ELF-1 (cell line): ENCODE measurements at regions not wholly inside any gene's neighbourhood (a gene's known extent, or its start where the extent isn't known, plus 50 kb on each side); places are given as distances from the start of the nearest gene placed in this dataset.
"Not testable (repeated sequence)": the region's sequence is repeated elsewhere in the genome, so short reads cannot be mapped to it uniquely, and the experiment has no call there.

Experiments
- DNase-seq: peaks from one replicate; pipeline ENCODE4 v3.0.0-alpha.2; 2016; ENCODE audit warnings: low read depth, low spot score

DNA sequence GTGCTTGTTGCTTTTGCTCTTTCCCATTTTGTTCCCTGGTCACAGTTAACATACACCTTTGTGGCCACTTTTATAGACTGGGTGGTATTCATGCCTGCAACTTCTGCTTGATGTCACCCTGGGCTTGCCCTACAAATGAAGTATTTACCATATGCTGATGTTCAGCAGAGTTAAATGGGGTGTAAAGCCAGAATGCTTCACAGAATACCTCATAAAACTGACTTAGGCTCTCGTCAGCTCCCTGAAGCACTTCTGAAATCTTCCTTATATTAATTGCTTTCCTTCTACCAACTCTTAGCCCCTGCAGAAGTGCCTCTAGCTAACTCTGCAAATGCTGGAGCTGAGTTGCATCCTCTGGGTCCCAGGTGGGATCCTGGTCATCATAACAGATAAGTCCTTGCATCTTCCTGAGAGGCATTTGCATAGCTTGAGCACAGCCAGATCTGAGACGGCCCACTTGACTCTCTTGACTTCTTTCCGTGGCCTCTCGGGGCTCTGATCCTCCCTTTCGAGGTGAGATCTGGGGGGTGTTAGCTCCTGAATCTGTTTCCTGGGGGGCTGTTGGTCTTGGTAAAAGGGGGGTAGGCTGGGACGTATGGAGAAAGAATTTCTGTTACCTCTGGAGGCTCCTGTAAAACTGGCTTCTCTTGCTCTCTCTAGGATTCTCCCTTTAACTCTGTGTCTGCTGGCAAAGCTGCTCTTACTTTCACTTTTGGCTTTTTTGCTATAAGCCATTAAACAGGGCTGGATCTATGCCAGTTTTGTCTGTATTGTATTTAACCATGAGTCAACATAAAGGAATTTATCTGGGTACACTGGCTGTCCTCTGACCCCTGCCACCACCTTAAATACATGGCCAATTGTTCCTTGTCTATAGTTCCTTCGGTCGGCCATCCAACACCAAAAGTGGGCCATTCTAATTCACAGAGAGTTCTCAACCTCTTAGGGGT lies 223.0 kb upstream of the SYNCRIP start:
- no peak for DNase-seq

GRCh38 chr6:85864453-85865401 lies 222.0 kb upstream of the SYNCRIP start:
- DNase-seq, result no peak

- DNase-seq, result no peak
Observed at GRCh38 chr6:85856235-85856634, 213.5 kb upstream of the SYNCRIP start.

DNA sequence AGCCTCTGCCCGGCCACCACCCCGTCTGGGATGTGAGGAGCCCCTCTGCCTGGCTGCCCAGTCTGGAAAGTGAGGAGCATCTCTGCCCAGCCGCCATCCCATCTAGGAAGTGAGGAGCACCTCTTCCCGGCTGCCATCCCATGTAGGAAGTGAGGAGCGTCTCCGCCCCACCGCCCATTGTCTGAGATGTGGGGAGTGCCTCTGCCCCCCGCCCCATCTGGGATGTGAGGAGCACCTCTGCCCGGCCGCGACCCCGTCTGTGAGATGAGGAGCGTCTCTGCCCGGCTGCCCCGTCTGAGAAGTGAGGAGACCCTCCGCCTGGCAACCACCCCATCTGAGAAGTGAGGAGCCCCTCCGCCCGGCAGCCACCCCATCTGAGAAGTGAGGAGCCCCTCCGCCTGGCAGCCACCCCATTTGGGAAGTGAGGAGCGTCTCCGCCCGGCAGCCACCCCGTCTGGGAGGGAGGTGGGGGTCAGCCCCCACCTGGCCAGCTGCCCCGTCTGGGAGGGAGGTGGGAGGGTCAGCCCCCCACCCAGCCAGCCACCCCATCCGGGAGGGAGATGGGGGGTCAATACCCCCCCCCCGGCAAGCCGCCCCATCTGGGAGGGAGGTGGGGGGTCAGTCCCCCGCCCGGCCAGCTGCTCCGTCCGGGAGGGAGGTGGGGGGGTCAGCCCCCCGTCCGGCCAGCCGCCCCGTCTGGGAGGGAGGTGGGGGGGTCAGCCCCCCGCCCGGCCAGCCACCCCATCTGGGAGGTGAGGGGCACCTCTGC lies 195.8 kb upstream of the SYNCRIP start:
- DNase-seq, result not testable (repeated sequence)

DNA sequence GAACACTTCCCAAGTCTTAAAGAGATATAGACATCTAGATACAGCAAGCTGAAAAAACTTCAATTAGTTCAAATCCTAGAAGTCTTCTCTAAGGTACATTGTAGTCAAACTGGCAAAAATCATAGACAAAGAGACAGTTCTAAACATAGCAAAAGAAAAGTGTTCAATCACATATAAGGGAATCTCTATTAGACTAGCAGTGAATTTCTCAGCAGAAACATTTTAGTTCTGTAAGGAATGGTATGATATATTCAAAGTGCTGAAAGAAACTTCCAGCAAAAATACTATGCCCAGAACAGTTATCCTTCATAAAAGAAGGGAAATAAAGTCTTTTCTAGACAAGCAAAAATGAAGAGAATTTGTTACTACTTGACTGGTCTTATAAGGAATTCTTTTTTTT lies 186.3 kb upstream of the SYNCRIP start:
- no peak for DNase-seq

DNA sequence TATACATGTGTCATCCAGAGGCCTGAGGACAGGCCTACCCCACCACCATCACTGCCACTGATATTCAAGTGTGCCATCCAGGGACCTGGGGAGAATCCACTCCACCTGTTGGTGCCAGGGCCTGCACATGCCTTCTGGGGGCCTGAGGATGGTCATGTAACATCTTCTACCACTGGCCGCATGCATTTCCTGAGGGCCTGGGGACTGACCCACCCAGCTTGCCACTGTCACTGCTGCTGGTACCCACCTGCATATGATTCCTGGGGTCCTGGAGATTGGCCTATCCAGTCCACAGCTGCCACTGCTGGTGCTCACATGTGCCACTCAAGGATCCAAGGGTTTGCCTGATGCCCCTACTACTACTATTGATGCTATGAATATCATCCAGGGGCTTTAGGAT lies 184.3 kb upstream of the SYNCRIP start:
- no peak for DNase-seq

GRCh38 chr6:85824329-85824728 lies 181.6 kb upstream of the SYNCRIP start:
- no peak for DNase-seq

DNA sequence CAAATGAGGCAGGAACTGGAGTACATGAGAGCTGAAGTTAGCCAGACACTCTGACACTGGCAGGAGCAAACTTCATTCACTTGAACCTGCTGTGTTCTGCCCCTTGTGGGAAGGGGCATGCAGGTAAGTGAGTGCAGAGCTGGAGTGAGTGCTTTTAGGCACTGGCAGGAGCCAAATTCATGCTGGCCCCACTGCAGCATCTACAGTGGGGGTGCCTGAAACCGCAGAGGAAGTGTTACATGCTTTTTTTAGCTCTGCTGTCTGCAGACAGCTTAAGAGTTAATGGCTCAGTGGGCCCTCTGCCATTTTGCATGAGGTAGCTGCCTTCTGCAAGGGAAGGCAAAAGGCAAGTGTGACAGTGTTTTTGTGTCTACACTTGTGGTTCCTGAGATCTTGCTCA lies 167.9 kb upstream of the SYNCRIP start:
- DNase-seq, result no peak

GRCh38 chr6:85803721-85804120 lies 161.0 kb upstream of the SYNCRIP start:
- no peak for DNase-seq

DNA sequence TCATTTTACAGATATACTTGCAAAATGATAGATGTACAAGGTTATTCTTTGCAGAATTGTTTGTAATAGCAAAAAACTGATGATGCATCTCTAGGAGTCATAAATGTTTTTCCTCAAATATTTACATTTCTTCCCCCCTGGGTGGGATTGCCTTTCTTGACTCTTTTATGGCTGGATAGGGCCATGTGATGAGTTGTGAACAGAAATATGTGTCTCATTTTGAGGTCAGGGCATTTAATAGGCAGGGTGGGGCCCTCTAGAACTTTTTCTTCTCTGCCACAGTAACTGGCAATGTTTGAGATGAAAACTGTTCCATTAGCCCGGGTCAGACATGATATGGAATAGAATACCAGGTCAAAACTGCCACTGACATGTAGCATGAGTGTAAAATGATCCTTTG lies 159.5 kb upstream of the SYNCRIP start:
- no peak for DNase-seq

- DNase-seq, result no peak
Observed at GRCh38 chr6:85798931-85799652, 156.4 kb upstream of the SYNCRIP start.

DNA sequence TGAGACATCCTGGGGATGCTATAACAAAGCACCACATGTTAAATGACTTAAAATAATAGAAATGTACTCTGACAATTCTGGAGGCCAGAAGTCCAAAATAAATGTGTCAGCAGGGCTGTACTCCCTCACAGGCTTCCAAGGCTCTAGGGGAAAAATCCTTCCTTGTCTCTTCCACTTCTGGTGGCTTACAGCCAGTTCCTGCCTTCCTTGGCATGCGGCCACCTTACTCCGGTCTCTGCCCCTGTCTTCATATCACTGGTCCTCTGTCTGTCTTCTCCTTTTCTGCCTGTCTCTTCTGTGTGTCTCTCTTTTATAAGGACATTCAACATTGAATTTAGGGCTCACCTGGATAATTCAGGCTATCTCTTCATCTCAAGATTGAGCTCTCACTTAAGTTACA lies 155.3 kb upstream of the SYNCRIP start:
- DNase-seq, result no peak

- DNase-seq, result no peak
Observed at GRCh38 chr6:85795945-85796344, 153.3 kb upstream of the SYNCRIP start.

- DNase-seq, result no peak
Observed at GRCh38 chr6:85792254-85792653, 149.6 kb upstream of the SYNCRIP start.

DNA sequence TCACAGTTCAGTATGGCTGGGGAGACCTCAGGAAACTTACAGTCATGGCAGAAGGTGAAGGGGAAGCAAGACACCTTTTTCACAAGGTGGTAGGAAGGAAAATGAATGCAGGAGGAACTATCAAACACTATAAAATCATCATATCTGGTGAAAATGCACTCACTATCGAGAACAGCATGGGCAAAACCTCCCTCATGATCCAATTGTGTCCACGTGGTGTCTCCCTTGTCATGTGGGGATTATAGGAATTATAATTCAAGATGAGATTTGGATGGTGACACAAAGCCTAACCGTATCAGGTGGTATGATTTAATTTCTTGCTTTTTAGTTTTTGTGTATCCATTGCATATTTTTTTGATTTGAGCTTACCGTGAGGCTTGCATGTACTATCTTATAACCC lies 133.2 kb upstream of the SYNCRIP start:
- no peak for DNase-seq

DNA sequence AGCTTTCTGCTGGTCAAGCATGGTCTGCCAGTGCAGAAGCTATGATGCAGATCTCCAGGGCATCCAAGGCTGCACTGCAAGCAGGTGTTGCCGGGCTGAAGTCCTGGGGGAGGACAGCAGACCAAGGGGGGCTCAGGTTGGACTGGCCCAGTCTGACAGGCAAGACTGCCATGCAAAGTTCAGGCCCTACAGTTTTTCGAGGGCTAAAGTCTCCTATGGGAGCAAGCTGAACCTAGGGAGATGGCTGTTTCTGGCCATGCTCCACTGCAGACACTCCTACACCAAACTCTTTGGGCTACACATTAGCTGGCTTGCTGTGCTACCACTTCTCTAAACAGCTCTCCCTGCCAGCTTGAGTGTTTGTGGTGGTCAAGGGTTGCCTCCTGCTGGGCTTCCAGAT lies 130.0 kb upstream of the SYNCRIP start:
- DNase-seq, result no peak

- DNase-seq, result no peak
Observed at GRCh38 chr6:85771925-85772430, 129.3 kb upstream of the SYNCRIP start.

- no peak for DNase-seq
Observed at GRCh38 chr6:85771455-85771854, 128.8 kb upstream of the SYNCRIP start.

GRCh38 chr6:85764844-85765243 lies 122.2 kb upstream of the SYNCRIP start:
- DNase-seq, result no peak

DNA sequence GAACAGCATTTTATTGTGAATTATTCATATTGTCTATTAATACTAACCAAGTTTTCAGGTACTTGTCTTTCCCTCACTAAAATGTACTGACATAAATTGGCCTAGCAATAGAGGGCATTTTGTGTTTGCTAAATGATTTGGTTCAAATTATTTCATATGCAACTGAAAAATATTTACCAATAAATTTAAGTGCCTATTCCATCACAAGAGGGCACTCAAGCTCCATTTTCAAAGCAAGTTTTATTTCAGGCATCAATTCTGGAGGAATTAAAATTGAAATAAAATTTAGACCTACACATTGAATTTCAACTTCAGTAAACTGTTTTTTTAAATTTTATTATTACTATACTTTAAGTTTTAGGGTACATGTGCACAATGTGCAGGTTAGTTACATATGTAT lies 114.3 kb upstream of the SYNCRIP start:
- no peak for DNase-seq

GRCh38 chr6:85754894-85755293 lies 112.2 kb upstream of the SYNCRIP start:
- no peak for DNase-seq
